Trophoblast cell (in vitro differentiated cells and primary cell): ENCODE measurements at regions not wholly inside any gene's neighbourhood (a gene's known extent, or its start where the extent isn't known, plus 50 kb on each side); places are given as distances from the start of the nearest gene placed in this dataset.

Source experiments
- DNase-seq, 2 donors: peaks; one replicate each; pipeline ENCODE4 v3.0.0-alpha.2; 2016
- H2AFZ ChIP-seq: 2 replicates; pipeline ENCODE4 v1.6.1; 2013; ENCODE audit warnings: low read length, moderate library complexity, mild to moderate bottlenecking; ENCODE audit not compliant: insufficient read depth, poor library complexity
- H2AK5ac ChIP-seq: 2 replicates; pipeline ENCODE4 v1.6.1; 2013; ENCODE audit warnings: mild to moderate bottlenecking, low read length
- H2BK120ac ChIP-seq: 2 replicates; pipeline ENCODE4 v1.6.1; 2013; ENCODE audit warnings: low read length, mild to moderate bottlenecking, moderate library complexity; ENCODE audit not compliant: insufficient read depth, poor library complexity
- H2BK12ac ChIP-seq: 2 replicates; pipeline ENCODE4 v1.6.1; 2013; ENCODE audit warnings: mild to moderate bottlenecking, low read length, moderate library complexity
- H2BK5ac ChIP-seq: 2 replicates; pipeline ENCODE4 v1.6.1; 2013; ENCODE audit warnings: low read length, low read depth, moderate library complexity, mild to moderate bottlenecking; ENCODE audit not compliant: poor library complexity
- H3K14ac ChIP-seq: 2 replicates; pipeline ENCODE4 v1.6.1; 2013; ENCODE audit warnings: mild to moderate bottlenecking, low read length
- H3K18ac ChIP-seq: 2 replicates; pipeline ENCODE4 v1.6.1; 2013; ENCODE audit warnings: mild to moderate bottlenecking, low read length
- H3K23ac ChIP-seq: 2 replicates; pipeline ENCODE4 v1.6.1; 2013; ENCODE audit warnings: low read length
- H3K27ac ChIP-seq: 2 replicates; pipeline ENCODE4 v1.5.1; 2013; ENCODE audit warnings: low read depth, mild to moderate bottlenecking, inconsistent platforms, low read length, moderate library complexity
- H3K27me3 ChIP-seq: 2 replicates; pipeline ENCODE4 v1.6.1; 2013; ENCODE audit warnings: inconsistent platforms, mild to moderate bottlenecking, low read length, moderate library complexity; ENCODE audit not compliant: insufficient read depth
- H3K36me3 ChIP-seq, 2 experiments: 1 replicate in 1 of 2; 2 replicates in 1 of 2; pipeline ENCODE4 v1.6.1; 2013; ENCODE audit warnings: low read length in 2 of 2, mild to moderate bottlenecking in 2 of 2, moderate library complexity in 1 of 2; ENCODE audit not compliant: insufficient read depth in 2 of 2, control insufficient read depth in 1 of 2
- H3K4ac ChIP-seq: 2 replicates; pipeline ENCODE4 v1.6.1; 2013; ENCODE audit warnings: low read depth, mild to moderate bottlenecking, low read length, moderate library complexity
- H3K4me1 ChIP-seq, 2 experiments: 1 replicate in 1 of 2; 2 replicates in 1 of 2; pipeline ENCODE4 v1.6.1; 2013; ENCODE audit warnings: low read length in 2 of 2, mild to moderate bottlenecking in 2 of 2, moderate library complexity in 1 of 2; ENCODE audit not compliant: insufficient read depth in 2 of 2, control insufficient read depth in 1 of 2
- H3K4me2 ChIP-seq: 2 replicates; pipeline ENCODE4 v1.6.1; 2013; ENCODE audit warnings: inconsistent platforms, mild to moderate bottlenecking, low read length, moderate library complexity
- H3K4me3 ChIP-seq: 2 replicates; pipeline ENCODE4 v1.5.1; 2013; ENCODE audit warnings: mild to moderate bottlenecking, low read depth, low read length, inconsistent platforms
- H3K79me1 ChIP-seq: one replicate; pipeline ENCODE4 v1.6.1; 2013; ENCODE audit warnings: low read length
- H3K79me2 ChIP-seq: 2 replicates; pipeline ENCODE4 v1.6.1; 2013; ENCODE audit warnings: low read length, mild to moderate bottlenecking; ENCODE audit not compliant: control insufficient read depth, insufficient read depth, poor library complexity
- H3K9ac ChIP-seq: 2 replicates; pipeline ENCODE4 v1.6.1; 2013; ENCODE audit warnings: mild to moderate bottlenecking, low read length
- H3K9me3 ChIP-seq: 2 replicates; pipeline ENCODE4 v1.6.1; 2013; ENCODE audit warnings: low read depth, mild to moderate bottlenecking, control low read depth, inconsistent platforms, low read length; ENCODE audit not compliant: insufficient read depth
- H4K12ac ChIP-seq: 2 replicates; pipeline ENCODE4 v1.6.1; 2013; ENCODE audit warnings: low read depth, mild to moderate bottlenecking, low read length, moderate library complexity
- H4K8ac ChIP-seq: 2 replicates; pipeline ENCODE4 v1.6.1; 2013; ENCODE audit warnings: low read depth, mild to moderate bottlenecking, low read length, moderate library complexity
- H4K91ac ChIP-seq: one replicate; pipeline ENCODE4 v1.6.1; 2013; ENCODE audit warnings: low read depth, mild to moderate bottlenecking, low read length, moderate library complexity
- WGBS: extraction: QIAGEN DNeasy Blood & Tissue Kit; methylation state at CpG from one replicate; pipeline ENCODE4 v1.1.7; 2013; ENCODE audit warnings: missing lambda C conversion rate; ENCODE audit not compliant: insufficient read length, insufficient coverage; ENCODE audit errors: extremely low coverage; 5-methylcytosine and 5-hydroxymethylcytosine counted together

DNA sequence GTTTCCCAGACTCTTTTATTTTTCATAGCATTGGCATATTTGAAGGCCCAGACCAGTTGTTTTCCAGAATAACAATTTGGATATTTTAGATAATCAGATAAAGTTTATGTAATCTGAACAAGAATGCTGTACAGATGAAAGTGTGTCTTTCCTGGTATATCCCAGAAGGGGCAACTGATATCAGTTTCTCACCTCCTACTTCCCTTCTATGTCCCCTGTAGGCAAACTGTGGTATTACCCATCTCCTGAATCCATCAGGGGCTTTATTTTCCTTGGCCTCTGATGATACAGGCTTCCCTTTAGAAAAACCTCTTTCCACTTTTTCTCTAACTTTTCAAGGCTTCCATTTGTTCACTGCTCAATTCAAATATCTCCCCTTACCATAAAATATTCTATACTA, 87.5 kb upstream of the RGS1 start:
- Histone ChIP-seq H3K9me3 (no peaks in the 10 kb centered on the region), H3K79me2 (no peaks in the 10 kb centered on the region), H3K27ac (no peak overlapping the region), H3K4me2 (no peak overlapping the region), H3K4me1 (no peaks in the 10 kb centered on the region), H4K12ac (no peak overlapping the region), H2BK120ac (no peak overlapping the region), H3K27me3 (no peaks in the 10 kb centered on the region), H4K91ac (no peak overlapping the region), H3K4me3 (no peak overlapping the region), H3K4ac (no peak overlapping the region), H3K9ac (no peak overlapping the region), H2AK5ac (no peak overlapping the region), H2BK5ac (no peak overlapping the region), H3K36me3 (no peaks in the 10 kb centered on the region), H2BK12ac (no peak overlapping the region), H3K79me1 (no peaks in the 10 kb centered on the region), H4K8ac (no peak overlapping the region), H3K14ac (no peak overlapping the region), H3K18ac (no peak overlapping the region), H2AFZ (no peak overlapping the region), H3K23ac (no peak overlapping the region)
- peak in 1 of 2 donors; percentile 52 for DNase-seq

DNA sequence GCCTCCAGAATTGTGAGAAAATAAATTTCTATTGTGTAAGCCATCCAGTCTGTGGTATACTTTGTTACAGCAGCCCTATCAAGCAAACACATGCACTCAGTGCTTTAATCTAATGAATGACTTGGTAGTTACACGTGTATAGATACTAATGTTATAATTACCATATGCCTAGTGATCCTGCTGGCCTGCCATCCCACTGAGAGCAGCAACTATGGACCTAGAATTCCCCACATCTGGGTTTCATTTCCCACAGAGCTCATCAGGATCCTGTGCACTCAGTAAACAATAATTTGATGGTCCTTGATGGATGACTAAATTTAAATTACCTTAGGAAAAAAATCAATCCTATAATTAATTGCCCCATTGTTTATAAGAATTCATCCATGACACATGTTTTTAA, 86.5 kb upstream of the RGS1 start:
- no peak overlapping the region for H2BK12ac ChIP-seq
- no CpG with 5 or more reads among the region's 1 CpG for WGBS
- H3K36me3 ChIP-seq: no peaks in the 10 kb centered on the region
- H2BK120ac ChIP-seq: no peak overlapping the region
- no peak overlapping the region for H2AFZ ChIP-seq
- no peak overlapping the region for H3K14ac ChIP-seq
- H3K4me2 ChIP-seq: no peak overlapping the region
- no peak overlapping the region for H2BK5ac ChIP-seq
- no peak overlapping the region for H4K8ac ChIP-seq
- no peak overlapping the region for H3K9ac ChIP-seq
- H3K79me1 ChIP-seq: no peaks in the 10 kb centered on the region
- H2AK5ac ChIP-seq: no peak overlapping the region
- no peak overlapping the region for H3K4me3 ChIP-seq
- H3K4ac ChIP-seq: no peak overlapping the region
- no peak overlapping the region for H4K91ac ChIP-seq
- H3K27me3 ChIP-seq: no peaks in the 10 kb centered on the region
- no peaks in the 10 kb centered on the region for H3K4me1 ChIP-seq
- H3K79me2 ChIP-seq: no peaks in the 10 kb centered on the region
- DNase-seq: peak in 1 of 2 donors; percentile 52
- no peak overlapping the region for H3K18ac ChIP-seq
- H3K27ac ChIP-seq: no peak overlapping the region
- no peak overlapping the region for H4K12ac ChIP-seq
- H3K9me3 ChIP-seq: no peaks in the 10 kb centered on the region
- no peak overlapping the region for H3K23ac ChIP-seq

DNA sequence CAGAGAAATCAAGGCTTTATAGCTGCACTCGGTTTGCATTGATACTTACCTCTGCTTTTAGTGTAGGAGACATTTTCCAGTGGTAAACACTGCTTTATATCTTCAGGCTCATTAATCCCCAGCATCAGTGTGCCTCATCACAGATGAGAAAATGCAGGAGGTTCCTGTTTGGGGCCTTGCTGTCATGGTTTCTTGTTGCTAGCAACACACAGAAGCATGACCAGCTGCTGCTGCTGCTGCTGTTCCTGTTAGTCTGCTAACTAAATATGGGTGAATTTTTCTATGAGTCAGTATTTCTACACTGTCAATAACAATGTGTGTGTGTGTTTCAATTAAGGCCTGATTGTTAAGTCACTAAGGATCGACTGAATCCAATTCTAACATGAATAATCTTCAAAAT, 85.8 kb upstream of the RGS1 start:
- Histone ChIP-seq H3K4me2 (no peak overlapping the region), H3K14ac (no peak overlapping the region), H3K9me3 (no peaks in the 10 kb centered on the region), H2BK120ac (no peak overlapping the region), H3K4ac (no peak overlapping the region), H3K4me3 (no peak overlapping the region), H2AFZ (no peak overlapping the region), H3K79me1 (no peaks in the 10 kb centered on the region), H4K8ac (no peak overlapping the region), H4K12ac (no peak overlapping the region), H3K18ac (no peak overlapping the region), H3K27ac (no peak overlapping the region), H3K36me3 (no peaks in the 10 kb centered on the region), H3K79me2 (no peaks in the 10 kb centered on the region), H2BK5ac (no peak overlapping the region), H2BK12ac (no peak overlapping the region), H3K27me3 (no peaks in the 10 kb centered on the region), H3K23ac (no peak overlapping the region), H2AK5ac (no peak overlapping the region), H4K91ac (no peak overlapping the region), H3K9ac (no peak overlapping the region), H3K4me1 (no peaks in the 10 kb centered on the region)
- no CpG with 5 or more reads among the region's 2 CpGs for WGBS
- DNase-seq: peak; percentile 91 to 92

DNA sequence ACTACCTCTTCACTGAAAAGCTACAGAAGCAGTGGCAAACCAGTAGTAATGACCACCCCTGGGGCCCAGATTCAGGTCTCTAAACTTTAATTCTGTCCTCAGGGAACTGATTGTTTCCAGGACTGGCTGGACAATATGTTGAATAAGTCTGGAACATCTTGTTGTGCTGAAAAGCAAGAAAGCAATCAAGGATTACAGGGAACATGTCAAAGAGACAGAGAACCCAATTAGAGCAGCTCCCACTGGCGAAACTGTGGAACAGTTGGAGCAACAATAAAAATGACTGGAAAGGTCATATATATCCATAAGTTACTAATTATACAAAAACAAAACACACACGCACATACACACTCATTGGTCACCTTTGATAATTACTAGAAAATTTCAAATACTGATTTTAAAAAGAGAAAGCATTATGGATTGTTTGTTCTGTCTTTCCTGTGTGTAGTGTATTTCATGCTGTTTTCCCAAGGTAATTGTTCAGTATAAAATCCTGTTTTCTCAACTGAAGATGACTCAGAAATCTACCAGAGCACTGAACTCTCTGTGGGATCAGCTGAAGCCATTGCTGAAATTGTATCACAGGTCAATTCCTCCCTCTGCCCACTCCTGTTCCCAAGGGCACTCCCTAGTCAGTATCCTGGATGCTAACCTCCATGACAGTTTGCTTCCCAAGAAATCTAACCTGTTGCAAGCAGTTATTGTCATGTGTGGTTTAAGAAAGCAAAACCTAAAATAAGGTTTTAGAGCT, 83.6 kb upstream of the RGS1 start:
- no peaks in the 10 kb centered on the region for H3K79me1 ChIP-seq

More for the DNA sequence above, 83.6 kb upstream of the RGS1 start:
- no peaks in the 10 kb centered on the region for H3K79me2 ChIP-seq
- no peak overlapping the region for H3K27ac ChIP-seq
- no peak overlapping the region for H4K91ac ChIP-seq
- H3K9ac ChIP-seq: no peak overlapping the region
- H3K4me3 ChIP-seq: no peak overlapping the region
- no peaks in the 10 kb centered on the region for H3K4me1 ChIP-seq
- H3K14ac ChIP-seq: no peak overlapping the region
- no peak overlapping the region for H2AK5ac ChIP-seq
- H2BK12ac ChIP-seq: no peak overlapping the region
- H2BK5ac ChIP-seq: no peak overlapping the region
- H3K23ac ChIP-seq: no peak overlapping the region
- no CpG with 5 or more reads among the region's 2 CpGs for WGBS
- H3K27me3 ChIP-seq: no peaks in the 10 kb centered on the region
- no peak overlapping the region for H3K18ac ChIP-seq
- no peak overlapping the region for H2AFZ ChIP-seq
- no peak overlapping the region for H3K4me2 ChIP-seq
- H3K9me3 ChIP-seq: no peaks in the 10 kb centered on the region
- no peak for DNase-seq
- H4K12ac ChIP-seq: no peak overlapping the region
- no peaks in the 10 kb centered on the region for H3K36me3 ChIP-seq
- H2BK120ac ChIP-seq: no peak overlapping the region
- H3K4ac ChIP-seq: no peak overlapping the region
- no peak overlapping the region for H4K8ac ChIP-seq
